ENCODE measurements at regions not wholly inside any gene's neighbourhood (a gene's known extent, or its start where the extent isn't known, plus 50 kb on each side); places are given as distances from the start of the nearest gene placed in this dataset.
A peak's percentile ranks its signal among the peaks of the same experiment; 100 is the strongest.

DNA sequence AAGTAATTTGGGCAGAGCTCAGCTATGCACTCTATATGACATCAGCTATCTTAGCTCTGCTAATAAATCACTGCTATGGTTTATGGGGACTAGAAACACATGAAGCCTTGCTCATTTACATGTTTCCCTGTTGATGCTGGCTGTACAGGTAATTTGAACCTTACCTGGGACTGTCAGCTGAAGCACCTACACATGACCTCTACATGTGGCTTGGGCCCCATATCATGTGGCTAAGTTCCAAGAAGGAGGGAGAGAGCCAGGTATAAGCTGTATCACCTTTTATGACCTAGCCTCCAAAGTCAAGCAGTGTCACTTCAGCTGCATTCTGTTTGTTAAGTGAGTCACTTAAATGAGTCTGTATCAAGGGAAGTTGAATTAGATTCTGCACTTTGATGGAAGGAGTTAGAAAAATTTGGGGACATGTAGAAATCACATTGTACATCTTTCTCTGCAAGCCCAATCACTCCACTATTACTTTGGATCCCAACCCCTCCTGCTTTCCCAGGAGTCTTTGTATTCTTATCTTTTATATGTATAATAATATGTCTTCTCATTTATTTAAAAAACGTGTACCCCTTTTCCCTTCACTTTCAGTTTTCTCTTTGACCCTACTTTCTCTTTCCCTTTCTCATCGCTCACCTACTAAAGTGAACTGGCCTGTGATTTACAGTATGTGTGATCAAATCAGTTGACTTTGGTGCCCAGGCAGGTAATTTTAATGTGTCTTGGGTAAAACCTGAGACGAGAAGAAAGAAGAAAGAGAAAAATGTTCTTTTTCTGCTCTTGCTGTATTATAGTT is 53.4 kb upstream of the PRKACB start:
- no peak overlapping the region for H3K27ac ChIP-seq
- no peaks in the 10 kb centered on the region for H3K4me1 ChIP-seq
- DNase-seq: peak; percentile 20
- no peak overlapping the region for H3K9ac ChIP-seq (ENCODE audit: low read depth in 2 of 2, low read length in 2 of 2)
- TF ChIP-seq, protein P1, sequence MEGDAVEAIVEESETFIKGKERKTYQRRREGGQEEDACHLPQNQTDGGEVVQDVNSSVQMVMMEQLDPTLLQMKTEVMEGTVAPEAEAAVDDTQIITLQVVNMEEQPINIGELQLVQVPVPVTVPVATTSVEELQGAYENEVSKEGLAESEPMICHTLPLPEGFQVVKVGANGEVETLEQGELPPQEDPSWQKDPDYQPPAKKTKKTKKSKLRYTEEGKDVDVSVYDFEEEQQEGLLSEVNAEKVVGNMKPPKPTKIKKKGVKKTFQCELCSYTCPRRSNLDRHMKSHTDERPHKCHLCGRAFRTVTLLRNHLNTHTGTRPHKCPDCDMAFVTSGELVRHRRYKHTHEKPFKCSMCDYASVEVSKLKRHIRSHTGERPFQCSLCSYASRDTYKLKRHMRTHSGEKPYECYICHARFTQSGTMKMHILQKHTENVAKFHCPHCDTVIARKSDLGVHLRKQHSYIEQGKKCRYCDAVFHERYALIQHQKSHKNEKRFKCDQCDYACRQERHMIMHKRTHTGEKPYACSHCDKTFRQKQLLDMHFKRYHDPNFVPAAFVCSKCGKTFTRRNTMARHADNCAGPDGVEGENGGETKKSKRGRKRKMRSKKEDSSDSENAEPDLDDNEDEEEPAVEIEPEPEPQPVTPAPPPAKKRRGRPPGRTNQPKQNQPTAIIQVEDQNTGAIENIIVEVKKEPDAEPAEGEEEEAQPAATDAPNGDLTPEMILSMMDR (IDR thresholded peaks at IDR 0.05): no peak
- no peak overlapping the region for H3K4me3 ChIP-seq
- intact Hi-C loops (cut with DNase I): no loop called here
- no peaks in the 10 kb centered on the region for H3K27me3 ChIP-seq
- no peaks in the 10 kb centered on the region for H3K9me3 ChIP-seq
- H3K36me3 ChIP-seq: no peaks in the 10 kb centered on the region

DNA sequence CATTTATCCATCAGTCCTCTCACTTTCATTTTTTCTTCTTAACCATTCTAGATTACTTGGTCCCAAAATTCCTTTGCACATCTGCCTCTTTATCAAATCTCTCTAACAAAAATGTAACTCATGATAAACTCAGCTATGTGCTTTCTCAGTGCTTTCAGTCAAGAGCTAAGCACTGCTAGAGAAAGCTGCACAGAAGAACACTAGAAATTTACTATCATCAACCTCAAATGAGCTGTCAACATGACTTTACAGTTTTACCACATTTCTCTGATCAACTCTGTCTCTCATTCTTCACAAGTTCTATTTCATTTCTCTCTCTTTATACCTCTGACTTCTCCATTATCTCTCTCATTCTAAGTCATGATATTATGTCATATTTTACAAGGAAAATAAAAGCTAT is 54.2 kb upstream of the PRKACB start:
- TF ChIP-seq, protein P1 (IDR thresholded peaks at IDR 0.05): no peak
- DNase-seq: no peak
- Histone ChIP-seq H3K36me3 (no peaks in the 10 kb centered on the region), H3K27ac (no peak overlapping the region), H3K4me1 (no peaks in the 10 kb centered on the region), H3K4me3 (no peak overlapping the region), H3K9me3 (no peaks in the 10 kb centered on the region), H3K9ac (ENCODE audit: low read depth in 2 of 2, low read length in 2 of 2) (no peak overlapping the region), H3K27me3 (no peaks in the 10 kb centered on the region)
- intact Hi-C loops (cut with DNase I): no loop called here

DNA sequence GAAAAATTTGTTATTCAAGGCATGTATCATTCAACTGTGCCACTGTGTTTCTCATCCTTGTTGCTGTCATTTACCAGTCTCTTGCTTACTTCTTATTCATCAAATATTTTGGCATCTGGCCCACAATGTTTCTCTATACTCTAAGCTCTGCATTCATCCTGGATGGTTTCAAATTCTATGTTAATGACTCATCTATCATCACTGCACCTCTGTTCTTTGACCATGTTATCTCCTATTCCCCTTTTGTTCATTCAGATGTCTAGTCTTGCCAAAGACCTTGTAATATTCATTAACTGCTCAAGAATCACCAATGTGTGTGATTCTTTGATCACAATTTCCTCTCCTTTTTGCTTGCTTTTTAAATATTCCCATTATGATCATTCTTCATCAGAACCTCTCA is 54.6 kb upstream of the PRKACB start:
- no peak for DNase-seq

DNA sequence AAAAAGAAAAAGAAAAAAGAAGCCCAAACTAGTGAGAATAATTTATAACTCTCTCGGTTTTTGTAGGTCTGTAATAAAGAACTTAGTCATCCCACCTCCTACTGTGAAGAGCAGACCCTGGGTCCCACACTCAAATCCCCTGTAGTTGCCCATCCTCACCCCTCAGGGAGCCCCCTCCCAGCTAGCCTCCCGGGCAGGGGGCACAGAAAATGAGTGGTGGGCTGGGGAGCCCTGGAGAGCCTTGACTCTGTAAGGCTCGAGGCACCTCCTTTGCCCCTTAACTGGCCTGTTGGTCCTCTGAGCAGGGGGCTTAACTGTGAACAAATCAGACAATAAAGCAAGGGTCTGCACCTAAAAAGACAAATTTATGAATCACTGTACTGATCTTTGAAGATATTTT is 57.5 kb upstream of the PRKACB start:
- Histone ChIP-seq H3K27ac (no peak overlapping the region), H3K27me3 (no peaks in the 10 kb centered on the region), H3K4me1 (no peaks in the 10 kb centered on the region), H3K36me3 (no peaks in the 10 kb centered on the region), H3K9me3 (no peaks in the 10 kb centered on the region), H3K4me3 (no peak overlapping the region), H3K9ac (ENCODE audit: low read depth in 2 of 2, low read length in 2 of 2) (no peak overlapping the region)
- DNase-seq: no peak
- TF ChIP-seq, protein P1 (IDR thresholded peaks at IDR 0.05): no peak
- intact Hi-C loops (cut with DNase I): no loop called here

More for the DNA sequence above, 54.6 kb upstream of the PRKACB start:
- intact Hi-C loops (cut with DNase I): no loop called here
- TF ChIP-seq, protein P1 (IDR thresholded peaks at IDR 0.05): no peak
- Histone ChIP-seq H3K9me3 (no peaks in the 10 kb centered on the region), H3K4me1 (no peaks in the 10 kb centered on the region), H3K9ac (ENCODE audit: low read depth in 2 of 2, low read length in 2 of 2) (no peak overlapping the region), H3K4me3 (no peak overlapping the region), H3K27ac (no peak overlapping the region), H3K36me3 (no peaks in the 10 kb centered on the region), H3K27me3 (no peaks in the 10 kb centered on the region)

DNA sequence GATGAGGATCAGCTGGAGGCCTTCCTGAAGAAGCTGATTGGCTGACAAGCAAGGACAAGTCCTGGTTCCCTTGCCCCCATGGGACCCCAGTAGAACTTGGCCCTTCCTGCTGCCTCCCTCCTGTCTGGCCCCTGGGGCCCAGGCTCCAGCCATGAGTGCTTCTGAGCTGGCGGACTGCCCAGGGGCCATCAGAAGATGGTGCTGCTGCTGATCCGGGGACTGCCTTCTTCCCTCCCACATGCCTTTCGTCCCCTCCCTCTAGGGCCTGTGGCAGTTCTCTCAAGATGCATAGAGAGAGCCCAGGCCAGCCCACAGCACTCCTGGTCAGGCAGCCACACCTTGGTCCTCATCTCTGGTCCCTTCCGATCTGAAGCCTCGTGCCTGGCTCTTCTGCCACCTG is 57.9 kb upstream of the PRKACB start:
- no peaks in the 10 kb centered on the region for H3K27me3 ChIP-seq
- no peak overlapping the region for H3K27ac ChIP-seq
- no peaks in the 10 kb centered on the region for H3K36me3 ChIP-seq
- intact Hi-C loops (cut with DNase I): no loop called here
- no peak for DNase-seq
- no peak overlapping the region for H3K9ac ChIP-seq (ENCODE audit: low read depth in 2 of 2, low read length in 2 of 2)
- no peaks in the 10 kb centered on the region for H3K9me3 ChIP-seq
- TF ChIP-seq, protein P1 (IDR thresholded peaks at IDR 0.05): no peak
- no peaks in the 10 kb centered on the region for H3K4me1 ChIP-seq
- no peak overlapping the region for H3K4me3 ChIP-seq
